ENCODE measurements at regions not wholly inside any gene's neighbourhood (a gene's known extent, or its start where the extent isn't known, plus 50 kb on each side); places are given as distances from the start of the nearest gene placed in this dataset.

GRCh38 chr2:221268631-221269030 is 303.5 kb downstream of the EPHA4 start:
- no peaks in the 10 kb centered on the region for H3K36me3 ChIP-seq (replicated peaks; ENCODE audit: insufficient read depth, low read depth)
- no peak overlapping the region for H3K4me3 ChIP-seq
- H3K4me2 ChIP-seq: no peak overlapping the region
- no peaks in the 10 kb centered on the region for H4K20me1 ChIP-seq (ENCODE audit: insufficient read depth, poor library complexity, severe bottlenecking)
- TF ChIP-seq EZH2 (IDR thresholded peaks at IDR 0.05; ENCODE audit: borderline replicate concordance): no peak
- no peak for TF ChIP-seq CTCF (IDR thresholded peaks at IDR 0.05; ENCODE audit: poor library complexity)
- TF ChIP-seq EZH2phosphoT487 (IDR thresholded peaks at IDR 0.05; ENCODE audit: low read depth, severe bottlenecking, unreplicated experiment): no peak
- H2AFZ ChIP-seq: no peak overlapping the region
- no peaks in the 10 kb centered on the region for H3K79me2 ChIP-seq
- no peaks in the 10 kb centered on the region for H3K9me2 ChIP-seq (replicated peaks; ENCODE audit: insufficient read depth)
- WGBS (ENCODE audit: low lambda C conversion rate, missing lambda C conversion rate): 78% methylated on average over 3 of the region's 3 CpGs
- no peak for DNase-seq (ENCODE audit: low spot score)
- peaks cover 4% of the 10 kb centered on the region for H3K27me3 ChIP-seq
- H3K4me1 ChIP-seq (ENCODE audit: insufficient read depth): peaks cover 4% of the 10 kb centered on the region
- no peaks in the 10 kb centered on the region for H3K9me3 ChIP-seq (ENCODE audit: low read depth)
- no peak overlapping the region for H3K27ac ChIP-seq

DNA sequence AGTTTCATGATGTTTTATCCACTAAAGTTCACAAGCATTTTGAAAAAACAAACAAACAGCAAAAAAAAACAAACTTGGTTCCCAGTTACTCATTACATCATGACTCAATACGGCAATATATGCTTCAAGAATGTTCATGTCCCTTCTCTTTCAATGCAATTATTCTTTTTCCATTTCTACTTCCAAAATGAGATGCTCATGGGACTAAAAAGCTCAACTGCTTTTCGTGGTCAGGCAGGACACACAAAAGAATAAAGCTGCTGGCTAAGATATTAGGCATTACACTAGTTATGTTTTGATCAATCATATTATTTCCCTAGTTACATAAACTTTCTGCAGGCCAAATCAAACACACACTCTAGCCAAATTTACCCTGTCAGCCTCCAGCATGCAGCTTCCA is 301.3 kb downstream of the EPHA4 start:
- H3K27ac ChIP-seq: no peak overlapping the region
- no peaks in the 10 kb centered on the region for H3K79me2 ChIP-seq
- H3K36me3 ChIP-seq (replicated peaks; ENCODE audit: insufficient read depth, low read depth): no peaks in the 10 kb centered on the region
- 93% methylated on average over 2 of the region's 2 CpGs for WGBS (ENCODE audit: low lambda C conversion rate, missing lambda C conversion rate)
- no peak for DNase-seq (ENCODE audit: low spot score)
- H3K4me3 ChIP-seq: no peak overlapping the region
- no peaks in the 10 kb centered on the region for H3K9me3 ChIP-seq (ENCODE audit: low read depth)
- TF ChIP-seq CTCF (IDR thresholded peaks at IDR 0.05; ENCODE audit: poor library complexity) (no peak), EZH2phosphoT487 (IDR thresholded peaks at IDR 0.05; ENCODE audit: low read depth, severe bottlenecking, unreplicated experiment) (no peak), EZH2 (IDR thresholded peaks at IDR 0.05; ENCODE audit: borderline replicate concordance) (no peak)
- H2AFZ ChIP-seq: no peak overlapping the region
- no peaks in the 10 kb centered on the region for H4K20me1 ChIP-seq (ENCODE audit: insufficient read depth, poor library complexity, severe bottlenecking)
- no peaks in the 10 kb centered on the region for H3K9me2 ChIP-seq (replicated peaks; ENCODE audit: insufficient read depth)
- H3K4me2 ChIP-seq: no peak overlapping the region
- H3K4me1 ChIP-seq (ENCODE audit: insufficient read depth): peaks cover 4% of the 10 kb centered on the region
- peaks cover 4% of the 10 kb centered on the region for H3K27me3 ChIP-seq

DNA sequence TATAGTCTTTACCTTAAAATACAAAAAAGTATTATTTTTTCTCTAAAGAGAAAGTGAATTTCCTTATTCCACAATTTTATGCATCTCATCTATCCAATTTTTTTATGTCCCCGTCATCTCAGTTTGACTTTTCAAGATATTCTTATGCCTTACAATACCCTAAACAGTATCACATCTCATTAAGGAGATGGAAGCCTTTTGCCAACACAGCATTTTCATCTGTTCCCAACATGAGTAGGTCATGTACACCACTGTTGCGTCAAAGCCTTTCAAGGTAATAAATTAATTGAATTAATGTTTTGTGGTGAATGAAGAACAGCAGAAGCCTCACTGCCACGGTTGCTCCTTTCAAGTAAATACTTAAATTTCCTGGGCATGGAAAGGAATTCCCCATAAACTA is 299.4 kb downstream of the EPHA4 start:
- no peak for DNase-seq (ENCODE audit: low spot score)
- Histone ChIP-seq H3K4me3 (no peak overlapping the region), H2AFZ (no peak overlapping the region), H3K27ac (no peak overlapping the region), H3K4me1 (ENCODE audit: insufficient read depth) (peaks cover 4% of the 10 kb centered on the region), H4K20me1 (ENCODE audit: insufficient read depth, poor library complexity, severe bottlenecking) (no peaks in the 10 kb centered on the region), H3K4me2 (no peak overlapping the region), H3K36me3 (replicated peaks; ENCODE audit: insufficient read depth, low read depth) (no peaks in the 10 kb centered on the region), H3K9me3 (ENCODE audit: low read depth) (no peaks in the 10 kb centered on the region), H3K79me2 (no peaks in the 10 kb centered on the region), H3K27me3 (no peaks in the 10 kb centered on the region), H3K9me2 (replicated peaks; ENCODE audit: insufficient read depth) (no peaks in the 10 kb centered on the region)
- TF ChIP-seq EZH2 (IDR thresholded peaks at IDR 0.05; ENCODE audit: borderline replicate concordance) (no peak), CTCF (IDR thresholded peaks at IDR 0.05; ENCODE audit: poor library complexity) (no peak), EZH2phosphoT487 (IDR thresholded peaks at IDR 0.05; ENCODE audit: low read depth, severe bottlenecking, unreplicated experiment) (no peak)
- 80% methylated on average over 3 of the region's 3 CpGs for WGBS (ENCODE audit: low lambda C conversion rate, missing lambda C conversion rate)

DNA sequence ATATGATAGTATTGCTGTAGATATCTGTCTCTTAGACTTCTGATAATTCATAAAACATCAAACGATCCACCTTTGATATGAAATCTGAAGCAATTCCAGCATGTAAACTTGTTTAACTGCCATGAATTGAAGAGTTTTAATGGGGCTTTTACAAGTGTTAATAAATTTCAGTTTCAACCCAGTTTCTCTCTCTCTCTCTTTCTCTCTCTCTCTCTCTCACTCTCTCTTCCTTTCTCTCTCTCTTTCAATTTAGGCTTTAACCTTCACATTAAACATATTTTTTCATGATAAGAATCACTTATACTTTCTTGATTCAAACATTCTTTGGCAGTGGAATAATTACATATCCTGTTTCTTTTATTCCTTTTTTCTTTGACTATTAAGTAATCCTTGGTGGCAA is 296.1 kb downstream of the EPHA4 start:
- Histone ChIP-seq H3K79me2 (no peaks in the 10 kb centered on the region), H3K27me3 (no peaks in the 10 kb centered on the region), H4K20me1 (ENCODE audit: insufficient read depth, poor library complexity, severe bottlenecking) (no peaks in the 10 kb centered on the region), H2AFZ (no peak overlapping the region), H3K9me3 (ENCODE audit: low read depth) (no peaks in the 10 kb centered on the region), H3K27ac (no peak overlapping the region), H3K36me3 (replicated peaks; ENCODE audit: insufficient read depth, low read depth) (no peaks in the 10 kb centered on the region), H3K4me1 (ENCODE audit: insufficient read depth) (no peaks in the 10 kb centered on the region), H3K4me2 (no peak overlapping the region), H3K9me2 (replicated peaks; ENCODE audit: insufficient read depth) (no peaks in the 10 kb centered on the region), H3K4me3 (no peak overlapping the region)
- 61% methylated on average over 1 of the region's 1 CpG for WGBS (ENCODE audit: low lambda C conversion rate, missing lambda C conversion rate)
- no peak for DNase-seq (ENCODE audit: low spot score)
- no peak for TF ChIP-seq EZH2phosphoT487 (IDR thresholded peaks at IDR 0.05; ENCODE audit: low read depth, severe bottlenecking, unreplicated experiment)
- TF ChIP-seq EZH2 (IDR thresholded peaks at IDR 0.05; ENCODE audit: borderline replicate concordance): no peak
- TF ChIP-seq CTCF (IDR thresholded peaks at IDR 0.05; ENCODE audit: poor library complexity): no peak

Measured in hepatocyte (in vitro differentiated cells).